ENCODE measurements at regions not wholly inside any gene's neighbourhood (a gene's known extent, or its start where the extent isn't known, plus 50 kb on each side); places are given as distances from the start of the nearest gene placed in this dataset.

GRCh38 chr19:32067685-32068084 lies 277.7 kb upstream of the ZNF507 start:
- ChIA-PET CTCF (ENCODE audit: partially characterized antibody) (interaction anchor here (0.8 to 4.5 kb wide), 13 partner anchors 9 to 1013 kb away, joined by 3 to 22 read pairs (median 4); no protein-coding TSS in a partner anchor), POLR2A (ENCODE audit: partially characterized antibody) (interaction anchor here (0.8 kb wide), 1 partner anchor 86 kb away, joined by 3 read pairs; no protein-coding TSS in a partner anchor)
- no peak overlapping the region for H3K9ac ChIP-seq (replicated peaks in 1 of 4; ENCODE audit: extremely low read depth in 1 of 4, low read depth in 3 of 4, low read length in 3 of 4)
- H3K14ac ChIP-seq (ENCODE audit: insufficient read length): no peak overlapping the region
- H3K79me1 ChIP-seq (ENCODE audit: low read depth, low read length): no peaks in the 10 kb centered on the region
- TF ChIP-seq RAD21 (IDR thresholded peaks at IDR 0.05 in 1 of 2, conservative IDR thresholded peaks at IDR 0.05 in 1 of 2; ENCODE audit: low read depth in 2 of 2, low read length in 2 of 2): peak; percentile 39 to 54
- TF ChIP-seq MAX (IDR thresholded peaks at IDR 0.05): no peak
- peak; percentile 21 to 52 (median 49) for TF ChIP-seq CTCF (IDR thresholded peaks at IDR 0.05; ENCODE audit: control extremely low read depth in 1 of 3, insufficient read depth in 1 of 3, low read depth in 1 of 3, low read length in 3 of 3)
- no peak overlapping the region for H2BK20ac ChIP-seq (ENCODE audit: low read length)
- no peaks in the 10 kb centered on the region for H3K27me3 ChIP-seq (replicated peaks in 1 of 4; ENCODE audit: control insufficient read depth in 3 of 4, extremely low read depth in 1 of 4, insufficient read depth in 3 of 4, low read length in 3 of 4)
- no peaks in the 10 kb centered on the region for H3K23me2 ChIP-seq (ENCODE audit: low read depth, low read length)
- H3K4me1 ChIP-seq (replicated peaks in 1 of 4; ENCODE audit: control insufficient read depth in 3 of 4, insufficient read depth in 4 of 4, low read length in 3 of 4): no peaks in the 10 kb centered on the region
- 71% methylated on average over 5 of the region's 5 CpGs; no CpG with 5 or more reads in 1 of the 2 experiments for WGBS, 2 experiments (ENCODE audit: extremely low coverage in 1 of 2, insufficient coverage in 1 of 2, insufficient read length in 1 of 2, insufficient replicate concordance in 2 of 2, low coverage in 1 of 2, low lambda C conversion rate in 2 of 2, missing lambda C conversion rate in 1 of 2)
- H4K5ac ChIP-seq (ENCODE audit: insufficient read length, low read depth, low read length): no peak overlapping the region
- FAIRE-seq (no peak), DNase-seq (ENCODE audit: low read depth in 1 of 2, low spot score in 2 of 2) (peak; percentile 15 to 60)
- no peak overlapping the region for H2BK15ac ChIP-seq (ENCODE audit: low read length)
- no peak overlapping the region for H2AFZ ChIP-seq (ENCODE audit: low read length)
- no peak overlapping the region for H2BK12ac ChIP-seq (ENCODE audit: low read depth, low read length)
- H2BK5ac ChIP-seq (ENCODE audit: low read depth, low read length): no peak overlapping the region
- no peak overlapping the region for H3K4me2 ChIP-seq (ENCODE audit: insufficient read depth in 1 of 2, low read depth in 2 of 2, low read length in 2 of 2)
- no peak overlapping the region for H4K91ac ChIP-seq (replicated peaks; ENCODE audit: insufficient read length, low read length)
- H3K56ac ChIP-seq (replicated peaks; ENCODE audit: insufficient read length, low read depth, low read length): no peak overlapping the region
- H4K20me1 ChIP-seq (replicated peaks in 1 of 2; ENCODE audit: control insufficient read depth in 1 of 2, insufficient read depth in 2 of 2, low read length in 2 of 2): no peaks in the 10 kb centered on the region
- H3K9me3 ChIP-seq (ENCODE audit: insufficient read depth in 2 of 2, low read depth in 1 of 2, low read length in 1 of 2): no peaks in the 10 kb centered on the region
- H3K36me3 ChIP-seq (ENCODE audit: control insufficient read depth in 2 of 4, insufficient read depth in 4 of 4, low read length in 3 of 4): no peaks in the 10 kb centered on the region
- no peak overlapping the region for H4K8ac ChIP-seq (ENCODE audit: extremely low read depth, insufficient read depth, low read length)
- H3K18ac ChIP-seq (ENCODE audit: extremely low read depth, low read length): no peak overlapping the region
- H3K79me2 ChIP-seq (ENCODE audit: control insufficient read depth in 1 of 2, insufficient read depth in 2 of 2, low read length in 2 of 2): no peaks in the 10 kb centered on the region
- H3K23ac ChIP-seq (ENCODE audit: insufficient read length): no peak overlapping the region
- H2AK5ac ChIP-seq (ENCODE audit: low read depth, low read length): no peak overlapping the region
- H3K27ac ChIP-seq (ENCODE audit: low read depth, low read length): no peak overlapping the region
- no peak overlapping the region for H3K4ac ChIP-seq (replicated peaks; ENCODE audit: insufficient read length, low read depth, low read length)
- H2BK120ac ChIP-seq (replicated peaks; ENCODE audit: low read depth, low read length): no peak overlapping the region
- H3K4me3 ChIP-seq (ENCODE audit: extremely low read depth in 1 of 4, insufficient read depth in 2 of 4, low read depth in 3 of 4, low read length in 4 of 4): no peak overlapping the region
